ENCODE measurements at regions not wholly inside any gene's neighbourhood (a gene's known extent, or its start where the extent isn't known, plus 50 kb on each side); places are given as distances from the start of the nearest gene placed in this dataset.

DNA sequence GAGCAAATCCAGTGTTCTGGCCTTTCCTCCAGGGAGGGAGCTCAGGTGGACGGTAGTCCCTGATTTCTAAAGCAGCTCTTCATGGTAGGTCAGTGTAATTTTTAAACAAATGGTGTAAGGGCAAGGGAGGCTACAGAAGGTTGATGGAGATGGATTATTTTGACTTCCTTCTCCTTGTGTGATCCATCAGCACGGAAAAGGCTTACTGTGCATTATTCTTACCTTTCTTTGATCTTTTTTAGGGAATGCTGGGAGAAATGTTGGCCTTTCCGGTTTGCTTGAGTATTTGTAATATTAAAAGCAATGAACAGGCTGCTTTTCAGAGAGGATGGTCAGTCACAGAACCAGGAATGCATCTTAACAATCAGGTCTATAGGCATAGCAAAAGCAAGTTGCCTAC, 487.0 kb upstream of the BTBD3 start:
- H3K27me3 ChIP-seq: no peaks in the 10 kb centered on the region
- H3K4me1 ChIP-seq: no peaks in the 10 kb centered on the region
- no peak overlapping the region for H3K4me3 ChIP-seq
- no peak for DNase-seq
- no peaks in the 10 kb centered on the region for H3K9me3 ChIP-seq
- TF ChIP-seq, protein P1, sequence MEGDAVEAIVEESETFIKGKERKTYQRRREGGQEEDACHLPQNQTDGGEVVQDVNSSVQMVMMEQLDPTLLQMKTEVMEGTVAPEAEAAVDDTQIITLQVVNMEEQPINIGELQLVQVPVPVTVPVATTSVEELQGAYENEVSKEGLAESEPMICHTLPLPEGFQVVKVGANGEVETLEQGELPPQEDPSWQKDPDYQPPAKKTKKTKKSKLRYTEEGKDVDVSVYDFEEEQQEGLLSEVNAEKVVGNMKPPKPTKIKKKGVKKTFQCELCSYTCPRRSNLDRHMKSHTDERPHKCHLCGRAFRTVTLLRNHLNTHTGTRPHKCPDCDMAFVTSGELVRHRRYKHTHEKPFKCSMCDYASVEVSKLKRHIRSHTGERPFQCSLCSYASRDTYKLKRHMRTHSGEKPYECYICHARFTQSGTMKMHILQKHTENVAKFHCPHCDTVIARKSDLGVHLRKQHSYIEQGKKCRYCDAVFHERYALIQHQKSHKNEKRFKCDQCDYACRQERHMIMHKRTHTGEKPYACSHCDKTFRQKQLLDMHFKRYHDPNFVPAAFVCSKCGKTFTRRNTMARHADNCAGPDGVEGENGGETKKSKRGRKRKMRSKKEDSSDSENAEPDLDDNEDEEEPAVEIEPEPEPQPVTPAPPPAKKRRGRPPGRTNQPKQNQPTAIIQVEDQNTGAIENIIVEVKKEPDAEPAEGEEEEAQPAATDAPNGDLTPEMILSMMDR (IDR thresholded peaks at IDR 0.05): no peak
- TF ChIP-seq POLR2A (IDR thresholded peaks at IDR 0.05): no peak
- intact Hi-C loops (cut with DNase I; ENCODE audit: low total_unique reads): no loop called here
- H3K36me3 ChIP-seq: no peaks in the 10 kb centered on the region
- H3K27ac ChIP-seq: no peak overlapping the region

DNA sequence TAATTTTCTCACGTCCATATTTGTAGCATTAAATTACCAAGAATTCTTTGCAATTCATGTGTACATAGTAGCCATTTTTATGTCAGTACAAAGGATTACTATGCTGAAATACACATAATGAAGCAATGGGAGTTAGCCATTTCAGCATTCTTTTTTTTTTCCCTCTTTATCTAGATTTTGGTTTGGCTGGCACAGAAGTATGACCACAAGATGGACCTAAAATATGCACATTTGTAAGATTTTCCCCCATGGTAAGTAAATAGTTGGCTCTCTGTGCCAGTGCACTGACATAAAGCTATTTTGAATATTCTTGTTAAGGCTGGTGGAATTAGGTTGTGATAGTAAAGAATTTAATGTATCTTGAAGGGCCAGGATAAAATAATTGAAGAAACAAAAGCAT, 486.1 kb upstream of the BTBD3 start:
- intact Hi-C loops (cut with DNase I; ENCODE audit: low total_unique reads): no loop called here
- Histone ChIP-seq H3K27me3 (no peaks in the 10 kb centered on the region), H3K36me3 (no peaks in the 10 kb centered on the region), H3K4me1 (no peaks in the 10 kb centered on the region), H3K4me3 (no peak overlapping the region), H3K27ac (no peak overlapping the region), H3K9me3 (no peaks in the 10 kb centered on the region)
- TF ChIP-seq POLR2A (IDR thresholded peaks at IDR 0.05): no peak
- TF ChIP-seq, protein P1 (IDR thresholded peaks at IDR 0.05): no peak
- DNase-seq: no peak

DNA sequence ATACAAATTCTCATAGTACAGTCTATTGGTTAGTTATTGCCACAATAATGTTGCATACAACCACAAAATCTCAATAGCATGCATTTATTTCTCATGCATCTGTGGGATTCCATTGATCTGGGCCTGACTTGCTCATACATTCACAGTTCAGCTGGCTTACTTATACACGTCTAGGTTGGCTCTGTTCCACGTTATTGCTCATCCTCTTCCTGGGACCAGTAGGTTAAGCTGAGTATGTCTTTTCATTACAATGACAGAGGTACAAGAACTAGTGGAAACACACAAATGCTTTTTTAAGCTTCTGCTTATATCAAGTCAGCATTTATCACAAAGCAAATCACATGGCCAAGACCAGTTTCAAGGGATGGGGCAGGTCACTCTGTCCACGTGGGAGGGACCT, 485.3 kb upstream of the BTBD3 start:
- TF ChIP-seq POLR2A (IDR thresholded peaks at IDR 0.05): no peak
- TF ChIP-seq, protein P1 (IDR thresholded peaks at IDR 0.05): no peak
- Histone ChIP-seq H3K27ac (no peak overlapping the region), H3K4me1 (no peaks in the 10 kb centered on the region), H3K4me3 (no peak overlapping the region), H3K36me3 (no peaks in the 10 kb centered on the region), H3K9me3 (no peaks in the 10 kb centered on the region), H3K27me3 (no peaks in the 10 kb centered on the region)
- intact Hi-C loops (cut with DNase I; ENCODE audit: low total_unique reads): no loop called here
- no peak for DNase-seq

DNA sequence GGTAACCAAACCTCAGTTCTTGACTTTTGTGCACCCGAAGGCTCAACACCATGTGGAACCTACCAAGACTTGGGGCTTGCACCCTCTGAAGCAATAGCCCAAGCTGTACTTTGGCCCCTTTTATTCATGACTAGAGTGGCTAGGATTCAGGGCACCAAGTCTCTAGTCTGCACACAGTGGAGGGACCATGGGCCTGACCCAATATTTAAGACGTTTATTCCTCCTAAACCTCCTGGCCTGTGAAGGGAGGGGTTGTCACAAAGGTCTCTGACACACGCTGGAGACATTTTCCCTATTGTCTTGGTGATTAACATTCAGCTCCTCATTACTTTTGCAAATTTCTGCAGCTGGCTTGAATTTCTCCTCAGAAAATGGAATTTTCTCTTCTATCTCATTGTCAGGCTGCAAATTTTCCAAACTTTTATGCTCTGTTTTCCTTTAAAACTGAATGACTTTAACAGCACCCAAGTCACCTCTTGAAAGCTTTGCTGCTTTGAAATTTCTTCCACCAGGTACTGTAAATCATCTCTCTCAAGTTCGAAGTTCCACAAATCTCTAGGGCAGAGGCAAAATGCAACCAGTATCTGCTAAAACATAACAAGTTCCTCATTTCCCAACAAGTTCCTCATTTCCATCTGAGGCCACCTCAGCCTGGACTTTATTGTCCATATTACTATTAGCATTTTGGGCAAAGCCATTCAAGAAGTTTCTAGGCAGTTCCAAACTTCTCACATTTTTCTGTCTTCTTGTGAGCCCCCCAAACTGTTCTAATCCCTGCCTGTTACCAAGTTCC, 481.4 kb upstream of the BTBD3 start:
- no peaks in the 10 kb centered on the region for H3K9me3 ChIP-seq
- no peak overlapping the region for H3K4me3 ChIP-seq
- no peaks in the 10 kb centered on the region for H3K27me3 ChIP-seq
- no peaks in the 10 kb centered on the region for H3K36me3 ChIP-seq
- TF ChIP-seq, protein P1 (IDR thresholded peaks at IDR 0.05): no peak
- no peak for TF ChIP-seq POLR2A (IDR thresholded peaks at IDR 0.05)
- DNase-seq: no peak
- intact Hi-C loops (cut with DNase I; ENCODE audit: low total_unique reads): no loop called here
- H3K4me1 ChIP-seq: no peaks in the 10 kb centered on the region
- H3K27ac ChIP-seq: no peak overlapping the region

DNA sequence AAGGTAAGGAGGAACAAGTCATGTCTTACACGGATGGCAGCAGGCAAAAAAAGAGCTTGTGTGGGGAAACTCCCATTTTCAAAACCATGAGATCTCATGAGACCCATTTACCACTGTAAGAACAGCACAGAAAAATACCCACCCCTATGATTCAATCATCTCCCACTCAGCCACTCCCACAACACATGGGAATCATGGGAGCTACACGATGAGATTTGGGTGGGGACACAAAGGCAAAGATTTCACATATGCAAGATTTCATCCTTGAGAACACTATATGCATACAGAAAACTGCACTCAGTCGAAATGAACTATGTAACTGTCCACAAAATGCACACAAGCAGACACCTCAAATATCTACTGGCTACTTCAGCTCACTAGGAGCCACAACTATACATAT, 480.6 kb upstream of the BTBD3 start:
- H3K4me3 ChIP-seq: no peak overlapping the region
- intact Hi-C loops (cut with DNase I; ENCODE audit: low total_unique reads): no loop called here
- no peak for TF ChIP-seq POLR2A (IDR thresholded peaks at IDR 0.05)
- TF ChIP-seq, protein P1 (IDR thresholded peaks at IDR 0.05): no peak
- H3K27me3 ChIP-seq: no peaks in the 10 kb centered on the region
- no peaks in the 10 kb centered on the region for H3K9me3 ChIP-seq
- no peak for DNase-seq
- no peak overlapping the region for H3K27ac ChIP-seq
- H3K36me3 ChIP-seq: no peaks in the 10 kb centered on the region
- H3K4me1 ChIP-seq: no peaks in the 10 kb centered on the region

Data from uterus (tissue), 3 donors.